Progenitor cell of endocrine pancreas (in vitro differentiated cells): ENCODE measurements at regions not wholly inside any gene's neighbourhood (a gene's known extent, or its start where the extent isn't known, plus 50 kb on each side); places are given as distances from the start of the nearest gene placed in this dataset.
A peak's percentile ranks its signal among the peaks of the same experiment; 100 is the strongest.

Experiments
- DNase-seq: peaks from one replicate; pipeline ENCODE4 v3.0.0; 2021; ENCODE audit warnings: low spot score; ENCODE audit not compliant: unreplicated experiment
- H3K27ac Mint-ChIP-seq: 2 replicates; pipeline ENCODE4 v1.8.0; 2021; ENCODE audit warnings: mild to moderate bottlenecking, moderate library complexity, mixed read lengths
- H3K27me3 Mint-ChIP-seq: 2 replicates; pipeline ENCODE4 v1.8.0; 2021; ENCODE audit warnings: mixed read lengths
- H3K36me3 Mint-ChIP-seq: 2 replicates; pipeline ENCODE4 v1.8.0; 2022; ENCODE audit warnings: mixed read lengths; ENCODE audit not compliant: insufficient read depth
- H3K4me1 Mint-ChIP-seq: 2 replicates; pipeline ENCODE4 v1.8.0; 2021; ENCODE audit warnings: low read depth, mixed read lengths
- H3K4me3 Mint-ChIP-seq: 2 replicates; pipeline ENCODE4 v1.8.0; 2021; ENCODE audit warnings: low read depth, mild to moderate bottlenecking, moderate library complexity, mixed read lengths
- H3K9me3 Mint-ChIP-seq: 2 replicates; pipeline ENCODE4 v1.8.0; 2021; ENCODE audit warnings: low read depth, mixed read lengths
- TF ChIP-seq, protein P1 (sequence below): fragments of 200-600 bp; sonication (generic); IDR thresholded peaks from one replicate; pipeline ENCODE4 v1.5.0; 2021; ENCODE audit warnings: antibody characterized with exemption, mild to moderate bottlenecking; ENCODE audit not compliant: unreplicated experiment

DNA sequence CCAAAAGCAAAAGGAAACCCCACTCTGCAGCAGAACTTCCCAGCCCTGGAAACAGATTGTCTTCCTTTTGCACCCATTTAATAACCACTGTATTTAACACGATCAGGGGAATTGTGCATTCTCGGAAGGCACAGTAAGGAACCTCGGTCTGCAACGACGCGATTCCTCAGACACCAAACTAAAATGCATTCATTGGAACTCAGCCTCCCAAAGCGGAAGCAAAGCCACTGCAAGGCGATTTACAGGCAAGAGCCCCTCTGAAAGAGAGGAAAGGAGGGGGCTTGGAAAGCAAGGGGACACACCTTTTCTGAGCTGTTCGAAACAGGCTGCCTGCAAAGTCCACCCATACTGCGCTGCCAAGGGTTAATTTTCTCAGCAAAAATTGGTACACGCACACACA is 297.7 kb downstream of the OMA1 start:
- no peaks in the 10 kb centered on the region for H3K36me3 Mint-ChIP-seq
- H3K4me1 Mint-ChIP-seq = peaks cover 6% of the 10 kb centered on the region
- TF ChIP-seq, protein P1, sequence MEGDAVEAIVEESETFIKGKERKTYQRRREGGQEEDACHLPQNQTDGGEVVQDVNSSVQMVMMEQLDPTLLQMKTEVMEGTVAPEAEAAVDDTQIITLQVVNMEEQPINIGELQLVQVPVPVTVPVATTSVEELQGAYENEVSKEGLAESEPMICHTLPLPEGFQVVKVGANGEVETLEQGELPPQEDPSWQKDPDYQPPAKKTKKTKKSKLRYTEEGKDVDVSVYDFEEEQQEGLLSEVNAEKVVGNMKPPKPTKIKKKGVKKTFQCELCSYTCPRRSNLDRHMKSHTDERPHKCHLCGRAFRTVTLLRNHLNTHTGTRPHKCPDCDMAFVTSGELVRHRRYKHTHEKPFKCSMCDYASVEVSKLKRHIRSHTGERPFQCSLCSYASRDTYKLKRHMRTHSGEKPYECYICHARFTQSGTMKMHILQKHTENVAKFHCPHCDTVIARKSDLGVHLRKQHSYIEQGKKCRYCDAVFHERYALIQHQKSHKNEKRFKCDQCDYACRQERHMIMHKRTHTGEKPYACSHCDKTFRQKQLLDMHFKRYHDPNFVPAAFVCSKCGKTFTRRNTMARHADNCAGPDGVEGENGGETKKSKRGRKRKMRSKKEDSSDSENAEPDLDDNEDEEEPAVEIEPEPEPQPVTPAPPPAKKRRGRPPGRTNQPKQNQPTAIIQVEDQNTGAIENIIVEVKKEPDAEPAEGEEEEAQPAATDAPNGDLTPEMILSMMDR = no peak
- no peak for DNase-seq
- H3K4me3 Mint-ChIP-seq = peak overlapping the region; percentile 60
- H3K27ac Mint-ChIP-seq = no peak overlapping the region
- no peaks in the 10 kb centered on the region for H3K9me3 Mint-ChIP-seq
- H3K27me3 Mint-ChIP-seq = peaks cover 88% of the 10 kb centered on the region

DNA sequence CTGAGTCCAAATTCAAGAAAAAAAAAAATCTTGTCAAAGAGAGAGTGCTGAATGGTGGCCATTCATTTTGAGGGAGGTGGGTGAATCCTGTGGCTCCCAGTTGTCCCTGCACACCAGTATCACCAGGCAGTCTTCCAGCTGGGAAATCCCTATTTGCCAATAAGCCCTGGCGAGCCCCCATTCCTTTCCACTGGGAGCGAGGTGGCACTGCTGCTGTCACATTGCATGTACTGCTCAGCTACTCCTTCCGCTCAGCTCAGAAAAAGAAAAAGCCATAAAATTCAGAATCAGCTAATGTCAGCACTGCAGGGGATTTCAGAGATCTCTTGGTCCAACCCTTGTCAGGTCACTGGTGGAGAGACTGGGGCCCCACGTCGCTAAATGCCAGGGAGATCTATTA is 298.5 kb downstream of the OMA1 start:
- no peak for DNase-seq
- peaks cover 6% of the 10 kb centered on the region for H3K4me1 Mint-ChIP-seq
- no peaks in the 10 kb centered on the region for H3K36me3 Mint-ChIP-seq
- H3K27ac Mint-ChIP-seq = no peak overlapping the region
- H3K9me3 Mint-ChIP-seq = no peaks in the 10 kb centered on the region
- TF ChIP-seq, protein P1 = no peak
- H3K4me3 Mint-ChIP-seq = no peak overlapping the region
- peaks cover 85% of the 10 kb centered on the region for H3K27me3 Mint-ChIP-seq

DNA sequence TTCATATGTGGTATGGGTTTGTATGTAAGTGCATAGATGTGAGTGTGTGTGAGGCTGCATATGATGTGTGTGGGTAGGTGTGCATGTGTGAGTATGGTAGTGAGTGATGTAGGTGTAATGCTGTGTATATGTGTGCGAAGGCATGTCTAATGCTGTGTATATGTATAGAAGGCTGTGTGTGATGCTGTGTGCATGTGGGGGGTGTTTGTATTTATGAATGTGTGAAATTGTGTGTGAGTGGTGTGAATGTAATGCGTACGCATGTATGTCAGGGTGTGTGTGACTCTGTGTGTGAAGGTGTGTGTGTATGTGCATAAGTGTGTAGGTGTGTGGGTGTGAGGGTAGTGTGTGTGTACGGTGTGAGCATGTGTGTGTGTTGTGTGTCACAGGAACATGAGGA is 300.0 kb downstream of the OMA1 start:
- Mint-ChIP-seq H3K27ac (no peak overlapping the region), H3K4me3 (no peak overlapping the region), H3K36me3 (no peaks in the 10 kb centered on the region), H3K4me1 (peaks cover 6% of the 10 kb centered on the region), H3K9me3 (no peaks in the 10 kb centered on the region), H3K27me3 (peaks cover 75% of the 10 kb centered on the region)
- TF ChIP-seq, protein P1 = no peak
- no peak for DNase-seq

DNA sequence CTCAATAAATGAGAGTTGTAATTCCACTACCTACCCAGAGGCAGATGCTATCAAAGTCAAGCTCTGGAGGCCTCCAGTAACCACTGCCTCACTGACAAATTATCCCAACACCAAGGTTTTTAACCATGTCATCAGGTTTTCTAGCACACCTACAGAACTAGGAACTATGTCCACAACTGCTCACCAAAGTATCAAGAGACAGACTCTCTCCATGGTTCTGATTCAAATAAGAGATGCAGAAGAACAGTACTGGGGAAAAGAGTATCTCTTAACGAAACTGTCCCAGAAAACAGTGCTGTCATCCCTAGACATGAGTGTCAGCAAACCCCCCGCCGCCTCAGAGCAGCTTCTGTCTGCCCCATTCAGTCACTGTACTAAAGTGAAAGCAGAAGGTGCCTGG is 301.7 kb downstream of the OMA1 start:
- Mint-ChIP-seq H3K36me3 (no peaks in the 10 kb centered on the region), H3K4me3 (no peak overlapping the region), H3K9me3 (no peaks in the 10 kb centered on the region), H3K27me3 (peaks cover 63% of the 10 kb centered on the region), H3K27ac (no peak overlapping the region), H3K4me1 (peaks cover 4% of the 10 kb centered on the region)
- TF ChIP-seq, protein P1 = no peak
- no peak for DNase-seq

DNA sequence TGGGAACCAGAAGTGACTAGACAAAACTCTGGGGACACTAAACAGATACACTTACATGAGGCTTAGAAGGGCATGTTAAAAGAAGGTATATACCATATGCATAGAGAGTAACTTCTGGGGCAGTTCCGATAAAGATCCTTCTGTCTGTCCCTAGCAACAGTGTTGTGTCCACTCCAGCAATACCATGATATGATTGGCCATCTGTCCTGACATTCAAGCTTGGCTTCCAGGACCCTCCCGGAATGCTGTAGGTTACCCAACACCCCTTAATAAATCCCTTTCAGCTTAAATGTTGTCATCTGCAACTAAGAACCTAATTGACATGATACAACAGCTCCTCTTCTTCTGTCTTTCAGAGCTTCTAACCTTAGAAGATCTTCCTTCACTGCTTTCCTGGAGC is 307.7 kb downstream of the OMA1 start:
- H3K9me3 Mint-ChIP-seq = no peaks in the 10 kb centered on the region
- no peaks in the 10 kb centered on the region for H3K4me1 Mint-ChIP-seq
- TF ChIP-seq, protein P1 = no peak
- H3K27me3 Mint-ChIP-seq = peaks cover 29% of the 10 kb centered on the region
- no peak overlapping the region for H3K4me3 Mint-ChIP-seq
- H3K27ac Mint-ChIP-seq = no peak overlapping the region
- no peak for DNase-seq
- no peaks in the 10 kb centered on the region for H3K36me3 Mint-ChIP-seq
